Hematopoietic multipotent progenitor cell treated with erythropoietin and hydrocortisone succinate and interleukin-3 and kit ligand, for 15 days (in vitro differentiated cells): ENCODE measurements at regions not wholly inside any gene's neighbourhood (a gene's known extent, or its start where the extent isn't known, plus 50 kb on each side); places are given as distances from the start of the nearest gene placed in this dataset.
"Not testable (repeated sequence)": the region's sequence is repeated elsewhere in the genome, so short reads cannot be mapped to it uniquely, and the experiment has no call there.

ENCODE experiments used
- DNase-seq: peaks from one replicate; pipeline ENCODE4 v3.0.0-alpha.2; 2015; ENCODE audit warnings: low spot score

- DNase-seq = no peak
These were observed 165.6 kb downstream of the ALDH8A1 start for GRCh38 chr6:134784336-134784735.

GRCh38 chr6:134778431-134778830, 171.5 kb downstream of the ALDH8A1 start:
- DNase-seq = no peak

- no peak for DNase-seq
These were observed 175.7 kb downstream of the ALDH8A1 start for GRCh38 chr6:134774201-134774638.

GRCh38 chr6:134772671-134773360, 177.1 kb downstream of the ALDH8A1 start:
- no peak for DNase-seq

GRCh38 chr6:134768931-134769330, 181.0 kb downstream of the ALDH8A1 start:
- DNase-seq = no peak

GRCh38 chr6:134766497-134766896, 183.4 kb downstream of the ALDH8A1 start:
- no peak for DNase-seq

GRCh38 chr6:134764741-134765140, 185.2 kb downstream of the ALDH8A1 start:
- no peak for DNase-seq

- not testable (repeated sequence) for DNase-seq
These were observed 186.3 kb downstream of the ALDH8A1 start for GRCh38 chr6:134763575-134763974.

GRCh38 chr6:134758621-134759020, 191.3 kb downstream of the ALDH8A1 start:
- DNase-seq = no peak

GRCh38 chr6:134757911-134758361, 192.0 kb downstream of the ALDH8A1 start:
- no peak for DNase-seq

- DNase-seq = no peak
These were observed 193.4 kb downstream of the ALDH8A1 start for GRCh38 chr6:134756374-134757025.

GRCh38 chr6:134754013-134754690, 195.7 kb downstream of the ALDH8A1 start:
- no peak for DNase-seq

- DNase-seq = no peak
These were observed 196.9 kb downstream of the ALDH8A1 start for GRCh38 chr6:134753001-134753400.

GRCh38 chr6:134752445-134752844, 197.5 kb downstream of the ALDH8A1 start:
- no peak for DNase-seq

- DNase-seq = no peak
These were observed 199.2 kb downstream of the ALDH8A1 start for GRCh38 chr6:134750669-134751068.

GRCh38 chr6:134748484-134748883, 201.4 kb downstream of the ALDH8A1 start:
- no peak for DNase-seq

- DNase-seq = not testable (repeated sequence)
These were observed 202.7 kb downstream of the ALDH8A1 start for GRCh38 chr6:134747197-134747596.

- DNase-seq = no peak
These were observed 203.8 kb downstream of the ALDH8A1 start for GRCh38 chr6:134746140-134746539.

- not testable (repeated sequence) for DNase-seq
These were observed 204.7 kb downstream of the ALDH8A1 start for GRCh38 chr6:134745192-134745591.

- DNase-seq = no peak
These were observed 205.6 kb downstream of the ALDH8A1 start for GRCh38 chr6:134744301-134744700.

- DNase-seq = no peak
These were observed 208.7 kb downstream of the ALDH8A1 start for GRCh38 chr6:134741200-134741536.

GRCh38 chr6:134740473-134741199, 209.3 kb downstream of the ALDH8A1 start:
- no peak for DNase-seq

GRCh38 chr6:134740027-134740373, 209.9 kb downstream of the ALDH8A1 start:
- DNase-seq = no peak
